GM21367 (cell line): ENCODE measurements at regions not wholly inside any gene's neighbourhood (a gene's known extent, or its start where the extent isn't known, plus 50 kb on each side); places are given as distances from the start of the nearest gene placed in this dataset.
"Not testable (repeated sequence)": the region's sequence is repeated elsewhere in the genome, so short reads cannot be mapped to it uniquely, and the experiment has no call there.

Source experiments
- ATAC-seq: cut with Tn5 transposase; IDR thresholded peaks from one replicate; pipeline ENCODE4 v1.9.1; 2021; ENCODE audit not compliant: unreplicated experiment

GRCh38 chr18:6521803-6522418 is 107.2 kb upstream of the L3MBTL4 start:
- no peak for ATAC-seq

- no peak for ATAC-seq
Measured at GRCh38 chr18:6525604-6526003, 110.9 kb upstream of the L3MBTL4 start.

GRCh38 chr18:6537475-6537874 is 122.8 kb upstream of the L3MBTL4 start:
- ATAC-seq: no peak

- not testable (repeated sequence) for ATAC-seq
Measured at GRCh38 chr18:6541131-6541679, 126.5 kb upstream of the L3MBTL4 start.

- no peak for ATAC-seq
Measured at GRCh38 chr18:6542296-6542695, 127.6 kb upstream of the L3MBTL4 start.

- ATAC-seq: no peak
Measured at GRCh38 chr18:6543330-6543908, 128.7 kb upstream of the L3MBTL4 start.

GRCh38 chr18:6546229-6546628 is 131.5 kb upstream of the L3MBTL4 start:
- ATAC-seq: no peak

- ATAC-seq: no peak
Measured at GRCh38 chr18:6547476-6547875, 132.8 kb upstream of the L3MBTL4 start.

GRCh38 chr18:6553234-6553900 is 138.7 kb upstream of the L3MBTL4 start:
- ATAC-seq: no peak

- no peak for ATAC-seq
Measured at GRCh38 chr18:6557057-6557769, 142.5 kb upstream of the L3MBTL4 start.

- no peak for ATAC-seq
Measured at GRCh38 chr18:6557770-6558248, 143.1 kb upstream of the L3MBTL4 start.

GRCh38 chr18:6558446-6559156 is 143.9 kb upstream of the L3MBTL4 start:
- no peak for ATAC-seq

- no peak for ATAC-seq
Measured at GRCh38 chr18:6559296-6559695, 144.6 kb upstream of the L3MBTL4 start.

- no peak for ATAC-seq
Measured at GRCh38 chr18:6561016-6561415, 146.3 kb upstream of the L3MBTL4 start.

- no peak for ATAC-seq
Measured at GRCh38 chr18:6561420-6561861, 146.7 kb upstream of the L3MBTL4 start.

GRCh38 chr18:6561862-6562291 is 147.2 kb upstream of the L3MBTL4 start:
- ATAC-seq: no peak

- no peak for ATAC-seq
Measured at GRCh38 chr18:6563896-6564295, 149.2 kb upstream of the L3MBTL4 start.

- ATAC-seq: no peak
Measured at GRCh38 chr18:6564950-6565814, 150.5 kb upstream of the L3MBTL4 start.

- no peak for ATAC-seq
Measured at GRCh38 chr18:6565815-6566081, 151.0 kb upstream of the L3MBTL4 start.

GRCh38 chr18:6566338-6566911 is 151.7 kb upstream of the L3MBTL4 start:
- no peak for ATAC-seq
